OCI-LY3 (cell line): ENCODE measurements at regions not wholly inside any gene's neighbourhood (a gene's known extent, or its start where the extent isn't known, plus 50 kb on each side); places are given as distances from the start of the nearest gene placed in this dataset.

Source experiments
- CTCF ChIP-seq: fragments of 200-600, 300-600 bp; sonication (generic); IDR thresholded peaks from 2 replicates; pipeline ENCODE4 v1.5.1; 2014; ENCODE audit warnings: antibody characterized with exemption, low read length, low read depth
- EZH2phosphoT487 ChIP-seq: fragments of 200-600 bp; shearing (Covaris generic); IDR thresholded peaks from 2 replicates; pipeline ENCODE4 v1.6.1; 2018; ENCODE audit warnings: antibody characterized with exemption, mixed run types, low read depth

- TF ChIP-seq CTCF: no peak
- no peak for TF ChIP-seq EZH2phosphoT487
Measured at GRCh38 chr16:9549487-9549886, 458.0 kb downstream of the HAPSTR1 start.
